Myocyte (in vitro differentiated cells): ENCODE measurements at regions not wholly inside any gene's neighbourhood (a gene's known extent, or its start where the extent isn't known, plus 50 kb on each side); places are given as distances from the start of the nearest gene placed in this dataset.
A peak's percentile ranks its signal among the peaks of the same experiment; 100 is the strongest.

ENCODE experiments used
- DNase-seq: peaks from one replicate; pipeline ENCODE4 v3.0.0-alpha.2; 2012; ENCODE audit warnings: low read depth

- DNase-seq = no peak
These were observed 192.5 kb upstream of the PDE3A start for GRCh38 chr12:20175704-20176388.

DNA sequence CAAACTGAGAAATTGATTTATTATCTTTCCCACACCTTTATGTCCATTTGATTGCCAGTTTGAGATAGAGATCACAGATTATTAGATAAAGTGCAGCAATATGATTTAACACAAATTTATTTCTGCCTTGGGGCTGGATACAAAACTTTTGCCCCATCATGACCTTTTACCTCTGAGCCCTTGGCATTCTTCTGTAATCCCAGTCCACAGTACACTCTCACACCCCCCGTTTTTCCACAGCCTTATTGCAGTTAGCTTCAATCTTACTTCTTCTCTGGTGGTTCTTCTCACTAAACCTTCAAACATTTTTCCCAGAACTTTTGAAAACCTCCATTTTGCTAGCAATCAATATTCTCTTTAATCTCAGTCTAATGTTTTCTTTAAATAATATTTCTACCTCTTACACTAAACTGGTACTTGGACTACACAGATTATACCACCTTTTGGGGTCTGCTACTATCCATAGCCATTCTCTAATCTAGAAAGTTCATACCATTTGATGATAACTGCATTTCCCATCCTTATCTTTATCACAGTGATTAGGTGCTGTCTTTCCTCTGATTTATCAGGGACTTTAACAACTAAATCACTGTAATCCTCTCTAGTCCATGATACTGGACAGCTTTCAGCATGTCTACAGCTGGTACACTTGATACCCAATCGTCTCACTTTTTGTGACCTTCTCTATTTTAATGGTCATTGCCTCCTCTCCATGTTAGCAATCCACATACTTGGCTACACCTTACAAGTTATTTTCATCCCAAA lies 186.7 kb upstream of the PDE3A start:
- DNase-seq = no peak

- DNase-seq = no peak
These were observed 184.8 kb upstream of the PDE3A start for GRCh38 chr12:20183563-20183962.

DNA sequence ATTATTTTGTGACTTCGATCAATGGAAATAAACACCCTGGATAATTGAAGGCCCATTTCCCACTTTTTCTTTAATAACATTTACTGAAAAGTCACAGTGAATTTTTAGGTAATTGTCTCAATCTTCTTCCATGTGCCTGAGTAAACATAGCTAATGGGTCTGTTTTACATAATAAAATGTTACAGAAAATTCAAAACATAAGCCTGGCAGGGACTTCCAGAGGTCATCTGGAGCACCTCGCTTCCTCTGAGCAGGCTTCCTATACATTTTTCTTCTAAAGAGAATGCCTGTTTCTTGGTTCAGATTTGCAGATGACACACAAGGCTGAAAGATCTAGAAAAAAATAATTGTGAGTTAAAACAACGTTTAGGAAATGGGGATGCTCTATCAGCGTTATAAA lies 183.8 kb upstream of the PDE3A start:
- no peak for DNase-seq

DNA sequence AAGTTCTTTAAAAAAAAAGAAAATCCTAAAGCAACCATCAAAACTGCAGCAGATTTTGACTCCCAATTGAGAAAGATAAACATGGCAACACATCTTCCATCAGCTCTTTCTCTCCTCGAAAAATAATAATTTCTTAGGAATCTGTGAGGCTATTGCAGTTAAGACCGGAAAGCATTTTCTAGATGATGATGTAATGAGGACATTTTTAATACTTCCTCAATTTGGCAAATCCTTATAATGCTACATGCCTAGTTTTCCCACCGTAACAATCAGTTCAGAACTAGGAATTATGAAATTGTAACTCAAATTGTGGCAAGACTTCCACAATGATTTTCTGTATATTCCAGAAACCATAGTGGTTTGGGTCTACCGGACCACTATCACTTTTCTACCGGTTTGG lies 180.9 kb upstream of the PDE3A start:
- DNase-seq = no peak

DNA sequence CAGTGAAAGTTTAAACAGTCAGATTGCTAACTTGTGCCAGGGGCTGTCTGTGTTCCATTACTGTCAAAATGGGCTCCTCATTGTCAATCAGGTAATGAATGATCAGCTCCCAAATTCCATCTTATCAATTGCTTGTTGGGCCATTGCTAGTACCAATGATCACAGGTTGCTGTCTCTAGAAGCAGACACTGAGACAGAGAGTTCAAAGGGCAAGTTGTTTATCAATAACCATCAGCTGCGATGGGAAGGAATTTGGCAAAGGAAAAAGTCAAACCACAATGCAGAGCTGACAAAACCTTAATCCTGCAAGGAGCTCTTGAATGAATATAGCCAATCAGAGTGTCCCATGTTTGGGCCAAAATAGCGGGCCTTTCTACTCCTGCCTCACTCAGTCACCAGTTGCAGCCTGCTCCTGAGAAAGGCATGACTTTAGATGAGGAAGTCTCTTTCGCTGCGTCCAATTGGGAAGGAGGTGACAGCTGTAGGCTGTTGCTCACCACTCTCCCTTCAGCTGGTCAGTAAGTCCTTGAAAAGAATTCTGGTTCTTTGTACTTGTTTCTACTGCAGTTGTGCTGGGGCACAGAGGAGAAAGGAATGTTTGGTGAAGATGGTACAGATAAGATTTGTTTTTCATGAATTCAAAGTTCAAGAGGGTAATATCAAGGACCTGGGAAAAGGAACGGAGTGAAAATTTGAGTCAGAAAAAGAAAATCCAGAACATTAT lies 179.2 kb upstream of the PDE3A start:
- peak; percentile 31 for DNase-seq

GRCh38 chr12:20189767-20190166 lies 178.6 kb upstream of the PDE3A start:
- DNase-seq = no peak

DNA sequence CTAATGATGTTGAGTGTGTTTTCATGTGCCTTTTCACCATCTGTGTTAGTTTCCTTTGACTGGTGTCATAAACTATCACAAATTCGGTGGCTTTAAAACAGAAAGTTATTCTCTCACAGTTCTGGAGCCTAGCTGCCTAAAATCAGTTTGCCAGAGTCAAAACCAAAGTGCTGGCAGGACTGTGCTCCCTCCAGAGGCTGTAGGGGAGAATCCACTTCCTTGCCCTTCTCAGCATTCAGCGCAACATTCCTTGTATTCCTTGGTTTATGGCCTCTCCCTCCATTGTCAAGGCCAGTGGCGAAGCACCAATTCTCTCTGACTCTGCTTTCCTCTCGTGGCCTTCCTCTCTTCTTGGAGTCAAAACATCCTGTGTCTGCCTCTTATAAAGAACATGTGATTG lies 174.2 kb upstream of the PDE3A start:
- DNase-seq = peak; percentile 14

DNA sequence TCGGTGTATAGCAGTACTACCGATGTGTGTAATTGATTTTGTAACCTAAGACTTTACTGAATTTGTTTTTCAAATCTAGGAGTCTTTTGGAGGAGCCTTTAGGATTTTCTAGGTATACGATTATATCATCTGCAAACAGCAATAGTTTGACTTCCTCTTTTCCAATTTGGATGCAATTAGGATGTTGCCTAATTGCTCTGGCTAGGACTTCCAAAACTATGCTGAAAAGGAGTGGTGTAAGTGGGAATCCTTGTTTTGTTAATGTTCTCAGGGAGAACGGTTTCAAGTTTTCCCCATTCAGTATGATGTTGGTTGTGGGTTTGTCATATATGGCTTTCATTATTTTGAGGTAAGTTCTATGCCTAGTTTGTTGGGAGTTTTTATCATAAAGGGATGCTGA lies 171.6 kb upstream of the PDE3A start:
- DNase-seq = no peak

GRCh38 chr12:20197411-20197810 lies 170.9 kb upstream of the PDE3A start:
- DNase-seq = no peak

GRCh38 chr12:20199780-20200179 lies 168.6 kb upstream of the PDE3A start:
- DNase-seq = no peak

GRCh38 chr12:20201733-20202132 lies 166.6 kb upstream of the PDE3A start:
- DNase-seq = no peak

DNA sequence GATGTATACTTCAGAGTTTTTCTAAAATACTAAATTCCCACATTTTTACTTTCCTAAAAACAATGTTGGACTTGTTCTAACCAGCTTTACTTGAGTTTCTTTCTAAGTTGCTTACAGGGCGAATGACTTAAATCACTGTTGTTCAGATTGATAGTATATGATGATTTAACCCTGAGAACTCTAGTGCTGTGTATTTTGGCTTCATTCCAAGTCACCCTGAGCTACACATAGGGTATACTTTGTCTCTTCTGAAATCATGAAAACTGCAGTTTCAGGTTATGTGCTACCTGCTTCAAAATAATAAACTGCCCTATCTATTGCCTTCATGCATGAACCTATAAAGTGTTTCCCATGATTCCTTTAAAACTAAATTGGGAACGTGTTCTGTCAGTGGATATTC lies 162.5 kb upstream of the PDE3A start:
- DNase-seq = no peak

DNA sequence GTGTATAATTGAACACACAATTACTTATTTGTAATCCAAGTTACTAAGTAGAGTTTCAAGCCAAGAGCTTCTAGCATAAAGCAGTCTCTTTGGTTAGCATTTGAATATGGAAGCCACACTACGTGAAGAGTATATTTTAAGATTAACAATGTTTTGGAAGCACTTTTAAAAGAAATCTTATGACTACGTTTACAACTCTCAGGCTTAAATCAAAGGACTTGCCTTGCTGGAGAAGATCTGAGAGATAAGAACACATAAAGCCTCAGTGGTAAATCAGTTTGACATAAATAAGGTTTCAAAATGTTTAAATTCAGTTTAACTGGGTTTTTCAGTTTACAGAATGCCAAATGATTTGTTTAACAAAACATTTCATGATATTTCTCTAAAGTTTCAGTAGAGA lies 161.9 kb upstream of the PDE3A start:
- no peak for DNase-seq

- DNase-seq = no peak
These were observed 157.6 kb upstream of the PDE3A start for GRCh38 chr12:20210621-20211215.

- no peak for DNase-seq
These were observed 156.8 kb upstream of the PDE3A start for GRCh38 chr12:20211541-20211940.

DNA sequence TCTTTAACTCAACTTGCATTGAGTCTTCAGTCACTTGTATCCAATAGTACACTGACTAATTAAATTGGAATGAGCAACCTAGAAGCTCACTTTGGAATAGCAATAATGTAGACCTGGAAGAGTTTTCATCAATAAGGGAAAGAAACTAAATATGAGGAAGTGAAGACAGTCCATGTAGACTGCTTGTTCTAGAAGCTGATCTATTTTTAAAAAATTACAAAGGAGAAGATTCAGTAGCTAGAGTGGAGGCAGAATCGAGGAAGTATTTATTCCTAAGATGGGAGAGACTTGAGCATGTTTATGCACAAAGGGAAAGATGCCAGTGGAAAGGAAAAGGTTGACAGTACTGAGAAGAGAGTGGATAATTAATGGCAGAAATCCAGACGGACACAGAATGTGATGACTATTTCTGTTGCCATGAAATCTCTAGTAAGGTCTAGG lies 156.3 kb upstream of the PDE3A start:
- DNase-seq = no peak

- DNase-seq = peak; percentile 85
These were observed 155.4 kb upstream of the PDE3A start for GRCh38 chr12:20212658-20213555.

- DNase-seq = no peak
These were observed 154.4 kb upstream of the PDE3A start for GRCh38 chr12:20213723-20214625.

- DNase-seq = peak; percentile 13
These were observed 148.0 kb upstream of the PDE3A start for GRCh38 chr12:20220339-20220738.
